ENCODE measurements at regions not wholly inside any gene's neighbourhood (a gene's known extent, or its start where the extent isn't known, plus 50 kb on each side); places are given as distances from the start of the nearest gene placed in this dataset.

DNA sequence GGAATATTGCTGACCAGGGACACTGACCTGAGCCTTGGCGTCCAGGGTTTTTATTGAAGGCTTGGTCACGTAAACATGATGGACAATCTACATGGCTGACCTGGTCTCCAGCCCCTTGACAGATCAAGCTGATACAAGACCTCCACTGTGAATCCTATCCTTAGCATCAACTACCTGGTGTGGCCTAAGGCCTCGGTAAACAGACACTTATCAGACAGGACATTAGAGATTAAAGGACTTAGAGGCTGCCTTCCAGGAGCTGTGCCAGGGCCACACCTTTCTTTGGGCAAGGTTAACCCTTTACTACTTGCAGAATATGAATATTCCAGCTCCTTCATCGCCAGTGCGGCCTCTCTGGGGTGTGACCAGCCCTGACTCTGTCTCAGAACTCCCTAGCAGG is 104.9 kb upstream of the FOXA2 start:
- TF ChIP-seq CTCF (IDR thresholded peaks at IDR 0.05) (no peak), ZFX (IDR thresholded peaks at IDR 0.05; ENCODE audit: borderline replicate concordance) (no peak)
